ENCODE measurements at regions not wholly inside any gene's neighbourhood (a gene's known extent, or its start where the extent isn't known, plus 50 kb on each side); places are given as distances from the start of the nearest gene placed in this dataset.

GRCh38 chr14:97306760-97307246 is 509.6 kb downstream of the VRK1 start:
- no peak for DNase-seq (ENCODE audit: low read depth)
- no peak for TF ChIP-seq CTCF (IDR thresholded peaks at IDR 0.05; ENCODE audit: control insufficient read depth, insufficient read depth, low read depth, low read length, missing control alignments)

GRCh38 chr14:97311411-97311810 is 514.2 kb downstream of the VRK1 start:
- DNase-seq (ENCODE audit: low read depth), result no peak
- no peak overlapping the region for H3K4me3 ChIP-seq (ENCODE audit: control insufficient read depth, low read depth, low read length)
- TF ChIP-seq CTCF (IDR thresholded peaks at IDR 0.05; ENCODE audit: control insufficient read depth, insufficient read depth, low read depth, low read length, missing control alignments), result no peak

More at GRCh38 chr14:97306760-97307246, 509.6 kb downstream of the VRK1 start:
- H3K4me3 ChIP-seq (ENCODE audit: control insufficient read depth, low read depth, low read length), result no peak overlapping the region

- no peak for TF ChIP-seq CTCF (IDR thresholded peaks at IDR 0.05; ENCODE audit: control insufficient read depth, insufficient read depth, low read depth, low read length, missing control alignments)
- no peak for DNase-seq (ENCODE audit: low read depth)
- no peak overlapping the region for H3K4me3 ChIP-seq (ENCODE audit: control insufficient read depth, low read depth, low read length)
Observed at GRCh38 chr14:97312910-97313309, 515.7 kb downstream of the VRK1 start.

GRCh38 chr14:97315790-97316189 is 518.6 kb downstream of the VRK1 start:
- H3K4me3 ChIP-seq (ENCODE audit: control insufficient read depth, low read depth, low read length), result no peak overlapping the region
- TF ChIP-seq CTCF (IDR thresholded peaks at IDR 0.05; ENCODE audit: control insufficient read depth, insufficient read depth, low read depth, low read length, missing control alignments), result no peak
- DNase-seq (ENCODE audit: low read depth), result no peak

- no peak for TF ChIP-seq CTCF (IDR thresholded peaks at IDR 0.05; ENCODE audit: control insufficient read depth, insufficient read depth, low read depth, low read length, missing control alignments)
- H3K4me3 ChIP-seq (ENCODE audit: control insufficient read depth, low read depth, low read length), result no peak overlapping the region
- DNase-seq (ENCODE audit: low read depth), result no peak
Observed at GRCh38 chr14:97318380-97318779, 521.2 kb downstream of the VRK1 start.

GRCh38 chr14:97319691-97320090 is 522.5 kb downstream of the VRK1 start:
- TF ChIP-seq CTCF (IDR thresholded peaks at IDR 0.05; ENCODE audit: control insufficient read depth, insufficient read depth, low read depth, low read length, missing control alignments), result no peak
- H3K4me3 ChIP-seq (ENCODE audit: control insufficient read depth, low read depth, low read length), result no peak overlapping the region
- DNase-seq (ENCODE audit: low read depth), result no peak

- no peak for DNase-seq (ENCODE audit: low read depth)
- H3K4me3 ChIP-seq (ENCODE audit: control insufficient read depth, low read depth, low read length), result no peak overlapping the region
- TF ChIP-seq CTCF (IDR thresholded peaks at IDR 0.05; ENCODE audit: control insufficient read depth, insufficient read depth, low read depth, low read length, missing control alignments), result no peak
Observed at GRCh38 chr14:97328743-97329142, 531.6 kb downstream of the VRK1 start.

All from AG09309 (cell line).